HFFc6 (cell line): ENCODE measurements at regions not wholly inside any gene's neighbourhood (a gene's known extent, or its start where the extent isn't known, plus 50 kb on each side); places are given as distances from the start of the nearest gene placed in this dataset.

Experiments
- DNase-seq: peaks from one replicate; pipeline ENCODE4 v3.0.0-alpha.2; 2018
- H3K27ac Mint-ChIP-seq: 2 replicates; pipeline ENCODE4 v1.8.0; 2020; ENCODE audit warnings: mild to moderate bottlenecking, mixed read lengths
- H3K27me3 Mint-ChIP-seq: 2 replicates; pipeline ENCODE4 v1.8.0; 2021; ENCODE audit warnings: mild to moderate bottlenecking, moderate library complexity, mixed read lengths; ENCODE audit not compliant: insufficient read depth
- H3K36me3 Mint-ChIP-seq: 2 replicates; pipeline ENCODE4 v1.8.0; 2021; ENCODE audit warnings: low read depth, mixed read lengths
- H3K4me1 Mint-ChIP-seq: 2 replicates; pipeline ENCODE4 v1.8.0; 2020; ENCODE audit warnings: low read depth, mixed read lengths
- H3K4me3 Mint-ChIP-seq: 2 replicates; pipeline ENCODE4 v1.8.0; 2020; ENCODE audit warnings: mild to moderate bottlenecking, moderate library complexity, mixed read lengths
- H3K9me3 Mint-ChIP-seq: 2 replicates; pipeline ENCODE4 v1.8.0; 2020; ENCODE audit warnings: mild to moderate bottlenecking, mixed read lengths
- TF ChIP-seq, protein P1 (sequence below): fragments of 200-600 bp; sonication (generic); IDR thresholded peaks from 2 replicates; pipeline ENCODE4 v1.5.0; 2021; ENCODE audit warnings: antibody characterized with exemption, mild to moderate bottlenecking

DNA sequence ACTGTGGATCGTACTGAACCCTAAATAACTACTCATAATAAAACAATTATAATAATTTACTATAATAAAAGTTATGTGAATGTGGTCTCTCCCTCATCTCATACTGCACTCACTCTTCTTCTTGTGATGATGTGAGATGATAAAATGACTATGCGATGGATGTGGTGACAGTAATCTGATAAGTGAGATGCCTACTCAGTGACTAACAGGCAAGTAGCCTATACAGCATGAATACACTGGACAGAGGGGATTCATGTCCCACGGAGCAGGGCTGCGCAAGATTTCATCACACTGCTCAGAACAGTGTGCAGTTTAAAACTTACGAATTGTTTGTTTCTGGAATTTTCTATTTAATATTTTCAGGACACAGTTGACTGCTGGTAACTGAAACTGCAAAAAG lies 304.0 kb downstream of the DUSP10 start:
- peak overlapping the region; percentile 89 for H3K27ac Mint-ChIP-seq
- H3K4me3 Mint-ChIP-seq: peak overlapping the region; percentile 69
- DNase-seq: peak; percentile 81
- no peaks in the 10 kb centered on the region for H3K36me3 Mint-ChIP-seq
- peaks cover 3% of the 10 kb centered on the region; the same call in 1 of the 2 replicates for H3K27me3 Mint-ChIP-seq
- H3K9me3 Mint-ChIP-seq: no peaks in the 10 kb centered on the region
- H3K4me1 Mint-ChIP-seq: peaks cover 82% of the 10 kb centered on the region
- TF ChIP-seq, protein P1, sequence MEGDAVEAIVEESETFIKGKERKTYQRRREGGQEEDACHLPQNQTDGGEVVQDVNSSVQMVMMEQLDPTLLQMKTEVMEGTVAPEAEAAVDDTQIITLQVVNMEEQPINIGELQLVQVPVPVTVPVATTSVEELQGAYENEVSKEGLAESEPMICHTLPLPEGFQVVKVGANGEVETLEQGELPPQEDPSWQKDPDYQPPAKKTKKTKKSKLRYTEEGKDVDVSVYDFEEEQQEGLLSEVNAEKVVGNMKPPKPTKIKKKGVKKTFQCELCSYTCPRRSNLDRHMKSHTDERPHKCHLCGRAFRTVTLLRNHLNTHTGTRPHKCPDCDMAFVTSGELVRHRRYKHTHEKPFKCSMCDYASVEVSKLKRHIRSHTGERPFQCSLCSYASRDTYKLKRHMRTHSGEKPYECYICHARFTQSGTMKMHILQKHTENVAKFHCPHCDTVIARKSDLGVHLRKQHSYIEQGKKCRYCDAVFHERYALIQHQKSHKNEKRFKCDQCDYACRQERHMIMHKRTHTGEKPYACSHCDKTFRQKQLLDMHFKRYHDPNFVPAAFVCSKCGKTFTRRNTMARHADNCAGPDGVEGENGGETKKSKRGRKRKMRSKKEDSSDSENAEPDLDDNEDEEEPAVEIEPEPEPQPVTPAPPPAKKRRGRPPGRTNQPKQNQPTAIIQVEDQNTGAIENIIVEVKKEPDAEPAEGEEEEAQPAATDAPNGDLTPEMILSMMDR: no peak

DNA sequence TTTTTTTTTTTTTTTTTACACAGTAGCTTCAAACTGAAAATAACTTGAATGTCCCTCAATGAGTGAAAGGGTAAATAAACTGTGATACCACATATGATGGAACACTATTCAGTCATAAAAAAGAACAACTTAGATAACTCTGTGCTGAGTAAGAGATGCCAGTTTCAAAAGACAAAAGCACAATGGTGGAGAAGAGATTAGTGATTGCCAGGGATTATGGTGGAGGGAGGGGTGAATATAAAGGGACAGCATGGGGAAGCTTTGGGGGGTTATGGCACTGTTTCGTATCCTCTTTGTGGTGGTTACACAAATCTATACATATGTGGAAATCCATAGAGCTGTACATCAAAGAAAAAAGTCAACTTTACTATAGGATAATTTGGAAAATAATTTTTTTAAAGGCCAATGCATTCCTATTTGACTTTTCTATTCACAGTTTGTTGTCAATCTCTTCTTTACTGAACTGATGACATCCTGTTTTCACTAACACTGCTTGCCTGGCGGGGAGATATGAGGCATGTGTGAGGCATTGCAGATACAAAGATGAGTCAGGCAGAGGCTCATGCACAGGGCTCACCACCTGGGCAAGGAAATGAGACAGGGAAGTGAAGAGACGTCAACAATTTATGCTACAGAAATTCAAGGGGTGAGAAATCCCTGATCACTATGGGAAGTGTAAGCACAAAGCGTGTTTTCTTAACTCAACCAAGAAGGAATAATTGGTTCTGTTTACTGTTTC lies 302.7 kb downstream of the DUSP10 start:
- peaks cover 82% of the 10 kb centered on the region for H3K4me1 Mint-ChIP-seq
- H3K4me3 Mint-ChIP-seq: peak overlapping the region; percentile 77
- H3K9me3 Mint-ChIP-seq: no peaks in the 10 kb centered on the region
- H3K27me3 Mint-ChIP-seq: peaks cover 3% of the 10 kb centered on the region; the same call in 1 of the 2 replicates
- peak overlapping the region; percentile 89 for H3K27ac Mint-ChIP-seq
- no peaks in the 10 kb centered on the region for H3K36me3 Mint-ChIP-seq
- DNase-seq: peak; percentile 90
- TF ChIP-seq, protein P1: no peak

DNA sequence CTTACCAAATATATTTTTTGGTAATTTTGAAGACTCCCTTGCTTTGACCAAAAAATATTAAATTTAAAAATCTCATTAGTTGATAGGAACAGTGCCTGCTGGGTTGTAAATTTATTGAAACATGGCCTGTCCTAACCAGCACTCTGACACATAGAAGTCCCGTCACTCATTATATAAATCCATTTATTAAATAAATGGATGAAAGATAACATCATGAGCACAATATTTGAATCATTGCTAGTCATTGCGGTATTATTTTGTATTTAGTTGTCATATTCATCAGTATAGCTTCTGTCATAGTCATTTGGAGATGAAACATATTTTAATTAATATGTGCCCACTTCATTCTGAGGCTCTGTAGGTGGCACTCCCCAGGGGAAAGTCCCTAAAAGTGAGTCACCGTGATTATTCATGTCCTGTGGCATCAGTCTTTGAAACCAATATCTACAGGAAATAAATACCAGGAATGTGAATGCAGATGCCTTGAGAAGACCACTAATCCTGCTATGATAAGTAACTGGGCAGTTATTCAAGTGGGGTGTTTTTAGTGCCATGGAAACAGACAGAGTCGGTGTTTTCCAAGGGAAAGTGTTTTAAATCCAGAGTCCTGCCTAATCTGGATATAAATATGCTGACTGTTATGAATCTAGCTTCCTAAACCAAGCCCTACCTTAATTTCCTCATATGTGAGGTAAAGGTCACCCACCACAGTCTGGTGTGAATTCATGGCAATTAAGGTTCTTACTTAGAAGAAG lies 302.0 kb downstream of the DUSP10 start:
- Mint-ChIP-seq H3K4me1 (peaks cover 79% of the 10 kb centered on the region), H3K27me3 (peaks cover 3% of the 10 kb centered on the region; the same call in 1 of the 2 replicates), H3K27ac (peak overlapping the region; percentile 89), H3K4me3 (peak overlapping the region; percentile 77), H3K36me3 (no peaks in the 10 kb centered on the region), H3K9me3 (no peaks in the 10 kb centered on the region)
- peak; percentile 98 for DNase-seq
- TF ChIP-seq, protein P1: no peak

DNA sequence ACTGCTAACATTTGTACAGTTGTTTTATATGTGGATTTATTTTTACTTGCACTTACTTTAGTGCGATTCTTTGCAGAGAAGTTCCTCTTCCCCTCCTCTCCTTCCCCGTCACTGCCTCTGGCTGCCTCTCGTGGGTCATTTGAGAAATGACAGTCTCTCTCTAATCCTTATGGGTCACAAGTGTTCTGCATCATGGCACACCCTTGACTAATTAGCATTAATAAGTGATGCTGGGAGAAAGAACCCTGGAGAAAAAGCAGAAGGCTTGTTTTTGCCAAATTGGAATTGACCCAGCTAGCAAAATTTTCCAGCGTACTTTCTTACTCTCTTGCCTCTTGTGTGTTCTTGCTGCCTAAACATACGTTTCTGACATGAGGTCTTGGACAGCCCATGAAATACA lies 301.2 kb downstream of the DUSP10 start:
- TF ChIP-seq, protein P1: peak; percentile 31
- DNase-seq: peak; percentile 52
- Mint-ChIP-seq H3K4me1 (peaks cover 72% of the 10 kb centered on the region), H3K27me3 (peaks cover 3% of the 10 kb centered on the region; the same call in 1 of the 2 replicates), H3K4me3 (peak overlapping the region; percentile 77), H3K9me3 (no peaks in the 10 kb centered on the region), H3K27ac (peak overlapping the region; percentile 89), H3K36me3 (no peaks in the 10 kb centered on the region)

DNA sequence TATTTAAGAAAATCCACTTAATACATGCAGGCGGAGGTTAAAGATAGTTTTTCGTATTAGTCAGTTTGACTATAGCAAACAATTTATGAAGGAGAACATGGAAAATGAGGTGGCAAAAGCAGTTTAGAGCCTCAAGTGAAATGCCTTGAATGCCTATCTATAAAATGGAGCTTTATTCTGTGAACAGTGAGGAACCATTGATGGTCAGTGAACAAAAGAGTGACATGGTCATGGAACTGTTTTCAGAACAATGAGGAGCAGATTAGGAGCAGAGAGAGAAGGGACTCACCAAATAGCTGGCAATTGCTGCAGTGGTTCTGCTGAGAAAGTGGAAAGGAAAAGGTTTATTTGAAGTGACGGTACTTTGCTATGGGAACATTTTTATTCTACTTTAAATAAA lies 299.8 kb downstream of the DUSP10 start:
- TF ChIP-seq, protein P1: no peak
- Mint-ChIP-seq H3K27me3 (peaks cover 3% of the 10 kb centered on the region; the same call in 1 of the 2 replicates), H3K9me3 (no peaks in the 10 kb centered on the region), H3K4me1 (peaks cover 65% of the 10 kb centered on the region), H3K4me3 (no peak overlapping the region), H3K27ac (peak overlapping the region; percentile 89), H3K36me3 (no peaks in the 10 kb centered on the region)
- DNase-seq: no peak
